Stimulated activated CD8-positive, alpha-beta memory T cell treated with anti-CD3 and anti-CD28 coated beads, Interleukin-7, amount 100 ng/mL, for 1 hour (primary cell): ENCODE measurements at regions not wholly inside any gene's neighbourhood (a gene's known extent, or its start where the extent isn't known, plus 50 kb on each side); places are given as distances from the start of the nearest gene placed in this dataset.

Source experiments
- DNase-seq, 2 donors: peaks; one replicate each; pipeline ENCODE4 v3.0.0-alpha.2; 2020; ENCODE audit warnings: low read depth in 2 of 2

GRCh38 chr11:123258877-123259276 is 63.8 kb upstream of the CLMP start:
- DNase-seq: no peak

DNA sequence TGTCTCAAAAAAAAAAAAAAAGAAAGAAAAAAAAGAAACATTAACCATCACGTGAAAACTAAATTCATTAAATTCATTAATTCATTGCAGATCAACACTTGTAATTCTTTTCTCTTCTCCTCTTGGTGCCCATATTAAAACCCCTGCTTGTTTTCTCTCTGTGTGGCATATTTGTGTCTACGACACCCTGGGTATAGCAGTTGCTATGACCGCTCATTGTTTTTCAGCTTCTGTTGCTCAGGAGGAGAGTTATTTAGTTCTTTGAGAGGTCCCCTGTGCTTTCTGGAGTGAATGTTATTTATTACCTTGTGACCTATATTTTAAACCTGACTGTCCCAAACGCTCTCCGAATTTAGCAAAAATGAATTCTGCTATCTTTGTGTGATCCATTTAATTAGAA is 62.3 kb upstream of the CLMP start:
- DNase-seq: no peak

DNA sequence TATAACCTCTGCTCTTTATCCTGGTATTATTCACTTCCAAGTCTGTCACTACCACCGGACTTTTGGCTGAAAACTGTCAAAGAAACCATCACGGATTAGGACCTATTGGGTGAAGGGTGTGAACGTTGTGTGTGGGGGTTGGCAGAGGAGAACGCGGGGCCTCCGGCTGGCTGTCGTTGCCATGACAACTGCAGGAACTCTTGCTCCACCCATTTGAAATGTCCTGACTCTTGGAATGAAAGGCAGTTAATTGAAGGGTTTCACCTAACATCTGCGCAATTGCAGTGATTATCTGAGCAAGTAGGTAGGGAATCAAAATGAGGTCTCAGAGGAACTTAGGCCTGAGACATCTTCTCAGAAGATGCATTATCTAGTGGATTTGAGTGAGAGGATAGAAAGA is 60.9 kb upstream of the CLMP start:
- DNase-seq: no peak

- DNase-seq: no peak
These were observed 59.3 kb upstream of the CLMP start for GRCh38 chr11:123254357-123254756.

DNA sequence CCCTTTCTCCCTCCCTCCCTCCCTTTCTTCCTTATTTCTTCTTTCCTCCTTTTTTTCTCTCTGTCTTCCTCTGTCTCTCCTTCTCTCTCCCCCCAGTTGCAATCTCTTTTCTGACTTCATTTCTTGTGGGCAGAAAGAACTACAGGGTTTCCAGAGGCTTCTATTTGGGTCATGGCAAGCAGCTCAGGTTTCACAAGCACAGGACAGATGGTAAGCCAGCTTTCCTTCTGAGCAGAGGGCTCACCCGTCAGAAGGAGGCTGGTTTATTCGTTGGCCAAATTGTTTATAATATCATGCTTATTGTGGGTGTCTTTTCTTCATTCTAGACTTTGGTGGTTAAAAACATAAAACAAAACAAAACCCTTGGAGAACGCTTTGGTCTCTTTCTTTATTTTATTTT is 58.9 kb upstream of the CLMP start:
- DNase-seq: no peak

GRCh38 chr11:123253223-123253622 is 58.2 kb upstream of the CLMP start:
- DNase-seq: no peak

GRCh38 chr11:123251657-123252344 is 56.8 kb upstream of the CLMP start:
- no peak for DNase-seq

GRCh38 chr11:123250892-123251656 is 56.0 kb upstream of the CLMP start:
- DNase-seq: no peak

DNA sequence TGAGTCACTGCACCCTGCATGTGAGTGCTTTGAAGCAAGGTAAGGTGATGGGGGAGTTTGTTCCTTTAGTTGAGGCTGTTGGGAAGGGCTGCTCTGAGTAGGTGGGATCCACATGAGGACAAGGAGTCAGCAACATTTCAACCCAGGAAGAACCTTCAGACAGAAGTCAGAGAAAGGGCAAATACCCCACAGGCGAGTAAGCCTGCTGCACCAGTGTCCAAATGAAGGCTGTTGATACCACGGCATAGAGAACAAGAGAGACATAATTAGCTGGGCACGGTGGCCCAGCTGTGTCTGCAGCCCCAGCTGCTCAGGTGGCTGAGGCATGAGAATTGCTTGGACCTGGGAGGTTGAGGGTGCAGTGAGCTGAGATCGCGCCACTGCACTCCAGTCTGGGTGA is 54.3 kb upstream of the CLMP start:
- DNase-seq: no peak

GRCh38 chr11:123247813-123248379 is 52.8 kb upstream of the CLMP start:
- DNase-seq: no peak

- no peak for DNase-seq
These were observed 52.4 kb upstream of the CLMP start for GRCh38 chr11:123247496-123247799.

GRCh38 chr11:123246749-123247495 is 51.9 kb upstream of the CLMP start:
- peak; percentile 51 to 68 for DNase-seq

- DNase-seq: no peak
These were observed 50.5 kb upstream of the CLMP start for GRCh38 chr11:123245567-123245966.
